Non-pigmented ciliary epithelial cell (primary cell): ENCODE measurements at regions not wholly inside any gene's neighbourhood (a gene's known extent, or its start where the extent isn't known, plus 50 kb on each side); places are given as distances from the start of the nearest gene placed in this dataset.
"Not testable (repeated sequence)": the region's sequence is repeated elsewhere in the genome, so short reads cannot be mapped to it uniquely, and the experiment has no call there.

Experiments used
- DNase-seq: peaks from one replicate; pipeline ENCODE4 v3.0.0-alpha.2; 2010; ENCODE audit warnings: low read depth

- no peak for DNase-seq
These were observed 325.8 kb upstream of the MEF2C start for GRCh38 chr5:89208811-89209210.

GRCh38 chr5:89208392-89208791 lies 325.4 kb upstream of the MEF2C start:
- no peak for DNase-seq

GRCh38 chr5:89204756-89205155 lies 321.8 kb upstream of the MEF2C start:
- no peak for DNase-seq

- DNase-seq, result no peak
These were observed 320.6 kb upstream of the MEF2C start for GRCh38 chr5:89203611-89204010.

GRCh38 chr5:89200899-89201298 lies 317.9 kb upstream of the MEF2C start:
- DNase-seq, result no peak

GRCh38 chr5:89199306-89199705 lies 316.3 kb upstream of the MEF2C start:
- DNase-seq, result no peak

GRCh38 chr5:89191374-89191773 lies 308.4 kb upstream of the MEF2C start:
- no peak for DNase-seq

- no peak for DNase-seq
These were observed 307.7 kb upstream of the MEF2C start for GRCh38 chr5:89190515-89191265.

GRCh38 chr5:89187883-89188465 lies 305.0 kb upstream of the MEF2C start:
- no peak for DNase-seq

GRCh38 chr5:89187268-89187667 lies 304.3 kb upstream of the MEF2C start:
- DNase-seq, result no peak

- DNase-seq, result no peak
These were observed 298.6 kb upstream of the MEF2C start for GRCh38 chr5:89181546-89181945.

- no peak for DNase-seq
These were observed 296.7 kb upstream of the MEF2C start for GRCh38 chr5:89179731-89180130.

GRCh38 chr5:89178541-89178940 lies 295.6 kb upstream of the MEF2C start:
- DNase-seq, result no peak

GRCh38 chr5:89173528-89173927 lies 290.5 kb upstream of the MEF2C start:
- DNase-seq, result no peak

- no peak for DNase-seq
These were observed 285.8 kb upstream of the MEF2C start for GRCh38 chr5:89168766-89169165.

- not testable (repeated sequence) for DNase-seq
These were observed 281.7 kb upstream of the MEF2C start for GRCh38 chr5:89164703-89165102.

- no peak for DNase-seq
These were observed 273.2 kb upstream of the MEF2C start for GRCh38 chr5:89156226-89156625.

GRCh38 chr5:89147031-89147430 lies 264.0 kb upstream of the MEF2C start:
- DNase-seq, result no peak

GRCh38 chr5:89137148-89137547 lies 254.2 kb upstream of the MEF2C start:
- DNase-seq, result no peak

GRCh38 chr5:89133975-89134374 lies 251.0 kb upstream of the MEF2C start:
- no peak for DNase-seq

- no peak for DNase-seq
These were observed 250.1 kb upstream of the MEF2C start for GRCh38 chr5:89133129-89133528.

- DNase-seq, result no peak
These were observed 247.9 kb upstream of the MEF2C start for GRCh38 chr5:89130851-89131250.

GRCh38 chr5:89129941-89130340 lies 247.0 kb upstream of the MEF2C start:
- no peak for DNase-seq
